ENCODE measurements at regions not wholly inside any gene's neighbourhood (a gene's known extent, or its start where the extent isn't known, plus 50 kb on each side); places are given as distances from the start of the nearest gene placed in this dataset.

DNA sequence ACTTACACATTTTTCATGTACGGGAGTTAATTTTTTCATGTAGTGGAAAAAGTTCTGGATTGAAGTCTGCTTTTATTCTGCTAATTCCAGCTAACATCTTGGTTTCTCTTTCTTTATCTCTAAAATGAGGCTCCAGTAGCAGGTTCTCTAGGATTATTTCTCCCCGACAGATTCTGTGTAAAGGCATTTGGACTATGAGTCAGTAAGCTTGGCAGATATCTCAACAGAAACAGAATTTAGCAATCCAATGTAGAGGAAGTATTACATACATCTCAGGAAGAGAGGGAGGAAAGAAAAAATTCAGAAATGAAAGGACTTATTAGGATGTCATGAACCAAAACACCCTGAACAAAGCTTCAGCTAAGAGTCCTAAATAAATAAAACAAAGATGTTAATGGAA is 1682.3 kb upstream of the TENM3 start:
- DNase-seq (ENCODE audit: low spot score) = no peak
- Histone ChIP-seq H3K9me3 (ENCODE audit: low read length) (no peaks in the 10 kb centered on the region), H3K27me3 (ENCODE audit: control insufficient read depth in 1 of 2, insufficient read depth in 2 of 2, low read length in 2 of 2) (no peaks in the 10 kb centered on the region), H3K4me3 (replicated peaks in 1 of 3; ENCODE audit: insufficient read depth in 1 of 3, low read depth in 2 of 3, low read length in 3 of 3) (no peak overlapping the region), H4K20me1 (ENCODE audit: insufficient read depth, low read length) (no peaks in the 10 kb centered on the region), H3K9ac (ENCODE audit: insufficient read depth, low read depth, low read length) (no peak overlapping the region), H3K27ac (ENCODE audit: extremely low read length, insufficient read depth, low read length) (no peak overlapping the region), H2AFZ (ENCODE audit: low read length) (no peak overlapping the region), H3K4me1 (ENCODE audit: insufficient read depth, low read length) (no peaks in the 10 kb centered on the region), H3K36me3 (replicated peaks in 1 of 2; ENCODE audit: control insufficient read depth in 1 of 2, insufficient read depth in 2 of 2, low read length in 2 of 2) (no peaks in the 10 kb centered on the region), H3K4me2 (ENCODE audit: low read depth, low read length) (no peak overlapping the region), H3K79me2 (ENCODE audit: insufficient read depth, low read length) (no peaks in the 10 kb centered on the region)
- intact Hi-C loops (cut with micrococcal nuclease; ENCODE audit: unreplicated experiment) = no loop called here
- FAIRE-seq = no peak
- 30% methylated on average over 2 of the region's 2 CpGs for WGBS (ENCODE audit: low lambda C conversion rate)
- ChIA-PET POLR2A (no interaction called here), CTCF (ENCODE audit: low intra/inter-chr PET ratio, low total read pairs) (no interaction called here)
- no peak for TF ChIP-seq ZSCAN21 (CRISPR knock-in tag; IDR thresholded peaks at IDR 0.05; ENCODE audit: borderline replicate concordance)
- TF ChIP-seq, protein P1, sequence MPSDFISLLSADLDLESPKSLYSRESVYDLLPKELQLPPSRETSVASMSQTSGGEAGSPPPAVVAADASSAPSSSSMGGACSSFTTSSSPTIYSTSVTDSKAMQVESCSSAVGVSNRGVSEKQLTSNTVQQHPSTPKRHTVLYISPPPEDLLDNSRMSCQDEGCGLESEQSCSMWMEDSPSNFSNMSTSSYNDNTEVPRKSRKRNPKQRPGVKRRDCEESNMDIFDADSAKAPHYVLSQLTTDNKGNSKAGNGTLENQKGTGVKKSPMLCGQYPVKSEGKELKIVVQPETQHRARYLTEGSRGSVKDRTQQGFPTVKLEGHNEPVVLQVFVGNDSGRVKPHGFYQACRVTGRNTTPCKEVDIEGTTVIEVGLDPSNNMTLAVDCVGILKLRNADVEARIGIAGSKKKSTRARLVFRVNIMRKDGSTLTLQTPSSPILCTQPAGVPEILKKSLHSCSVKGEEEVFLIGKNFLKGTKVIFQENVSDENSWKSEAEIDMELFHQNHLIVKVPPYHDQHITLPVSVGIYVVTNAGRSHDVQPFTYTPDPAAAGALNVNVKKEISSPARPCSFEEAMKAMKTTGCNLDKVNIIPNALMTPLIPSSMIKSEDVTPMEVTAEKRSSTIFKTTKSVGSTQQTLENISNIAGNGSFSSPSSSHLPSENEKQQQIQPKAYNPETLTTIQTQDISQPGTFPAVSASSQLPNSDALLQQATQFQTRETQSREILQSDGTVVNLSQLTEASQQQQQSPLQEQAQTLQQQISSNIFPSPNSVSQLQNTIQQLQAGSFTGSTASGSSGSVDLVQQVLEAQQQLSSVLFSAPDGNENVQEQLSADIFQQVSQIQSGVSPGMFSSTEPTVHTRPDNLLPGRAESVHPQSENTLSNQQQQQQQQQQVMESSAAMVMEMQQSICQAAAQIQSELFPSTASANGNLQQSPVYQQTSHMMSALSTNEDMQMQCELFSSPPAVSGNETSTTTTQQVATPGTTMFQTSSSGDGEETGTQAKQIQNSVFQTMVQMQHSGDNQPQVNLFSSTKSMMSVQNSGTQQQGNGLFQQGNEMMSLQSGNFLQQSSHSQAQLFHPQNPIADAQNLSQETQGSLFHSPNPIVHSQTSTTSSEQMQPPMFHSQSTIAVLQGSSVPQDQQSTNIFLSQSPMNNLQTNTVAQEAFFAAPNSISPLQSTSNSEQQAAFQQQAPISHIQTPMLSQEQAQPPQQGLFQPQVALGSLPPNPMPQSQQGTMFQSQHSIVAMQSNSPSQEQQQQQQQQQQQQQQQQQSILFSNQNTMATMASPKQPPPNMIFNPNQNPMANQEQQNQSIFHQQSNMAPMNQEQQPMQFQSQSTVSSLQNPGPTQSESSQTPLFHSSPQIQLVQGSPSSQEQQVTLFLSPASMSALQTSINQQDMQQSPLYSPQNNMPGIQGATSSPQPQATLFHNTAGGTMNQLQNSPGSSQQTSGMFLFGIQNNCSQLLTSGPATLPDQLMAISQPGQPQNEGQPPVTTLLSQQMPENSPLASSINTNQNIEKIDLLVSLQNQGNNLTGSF (CRISPR knock-in tag; IDR thresholded peaks at IDR 0.05) = no peak
- TF ChIP-seq HIVEP1 (CRISPR knock-in tag; IDR thresholded peaks at IDR 0.05) = no peak
- no peak for TF ChIP-seq ZNF841 (CRISPR knock-in tag; IDR thresholded peaks at IDR 0.05; ENCODE audit: borderline replicate concordance)
- no peak for TF ChIP-seq ONECUT2 (CRISPR knock-in tag; IDR thresholded peaks at IDR 0.05)
- TF ChIP-seq MIER2 (CRISPR knock-in tag; IDR thresholded peaks at IDR 0.05) = no peak
- TF ChIP-seq IKZF1 (IDR thresholded peaks at IDR 0.05) = no peak
- no peak for TF ChIP-seq ZNF816 (CRISPR knock-in tag; IDR thresholded peaks at IDR 0.05; ENCODE audit: borderline replicate concordance)
- TF ChIP-seq ZFP36L2 (CRISPR knock-in tag; IDR thresholded peaks at IDR 0.05) = no peak
- no peak for TF ChIP-seq BCL6 (CRISPR knock-in tag; IDR thresholded peaks at IDR 0.05)
- no peak for TF ChIP-seq THYN1 (CRISPR knock-in tag; IDR thresholded peaks at IDR 0.05; ENCODE audit: borderline replicate concordance, low read depth)
- no peak for TF ChIP-seq ZNF496 (CRISPR knock-in tag; IDR thresholded peaks at IDR 0.05; ENCODE audit: insufficient replicate concordance)
- TF ChIP-seq ZNF547 (CRISPR knock-in tag; IDR thresholded peaks at IDR 0.05) = no peak
- TF ChIP-seq, protein P2, sequence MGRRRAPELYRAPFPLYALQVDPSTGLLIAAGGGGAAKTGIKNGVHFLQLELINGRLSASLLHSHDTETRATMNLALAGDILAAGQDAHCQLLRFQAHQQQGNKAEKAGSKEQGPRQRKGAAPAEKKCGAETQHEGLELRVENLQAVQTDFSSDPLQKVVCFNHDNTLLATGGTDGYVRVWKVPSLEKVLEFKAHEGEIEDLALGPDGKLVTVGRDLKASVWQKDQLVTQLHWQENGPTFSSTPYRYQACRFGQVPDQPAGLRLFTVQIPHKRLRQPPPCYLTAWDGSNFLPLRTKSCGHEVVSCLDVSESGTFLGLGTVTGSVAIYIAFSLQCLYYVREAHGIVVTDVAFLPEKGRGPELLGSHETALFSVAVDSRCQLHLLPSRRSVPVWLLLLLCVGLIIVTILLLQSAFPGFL (CRISPR knock-in tag; IDR thresholded peaks at IDR 0.05) = no peak
- TF ChIP-seq ZC3H13 (CRISPR knock-in tag; IDR thresholded peaks at IDR 0.05) = no peak
- no peak for TF ChIP-seq YEATS2 (CRISPR knock-in tag; IDR thresholded peaks at IDR 0.05; ENCODE audit: borderline replicate concordance)
- TF ChIP-seq, protein P3, sequence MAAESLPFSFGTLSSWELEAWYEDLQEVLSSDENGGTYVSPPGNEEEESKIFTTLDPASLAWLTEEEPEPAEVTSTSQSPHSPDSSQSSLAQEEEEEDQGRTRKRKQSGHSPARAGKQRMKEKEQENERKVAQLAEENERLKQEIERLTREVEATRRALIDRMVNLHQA (CRISPR knock-in tag; IDR thresholded peaks at IDR 0.05) = no peak
- TF ChIP-seq CENPX (CRISPR knock-in tag; IDR thresholded peaks at IDR 0.05) = no peak
- no TSS peak for BruUV-seq (replicated peaks)
- in situ Hi-C loops (cut with HindIII; ENCODE audit: extremely low pct_ligation_motif_present, low pct_unique_long_range_greater_than_20kb) = no loop called here
- ATAC-seq = no peak

All from HepG2 (cell line).